OCI-LY7 (cell line): ENCODE measurements at regions not wholly inside any gene's neighbourhood (a gene's known extent, or its start where the extent isn't known, plus 50 kb on each side); places are given as distances from the start of the nearest gene placed in this dataset.
"Not testable (repeated sequence)": the region's sequence is repeated elsewhere in the genome, so short reads cannot be mapped to it uniquely, and the experiment has no call there.

Experiments used
- BruUV-seq: library from RNA; stranded (reverse); fragments of 400-500 nt; replicated peaks from 2 replicates; lab custom pipeline; 2021; lab: Mats Ljungman, UMichigan
- CTCF ChIA-PET: fragments of 300-600 bp; sonication (Branson Sonifier 250); formaldehyde crosslinking; loops from one replicate; lab custom pipeline; 2022; ENCODE audit warnings: antibody characterized with exemption; ENCODE audit not compliant: unreplicated experiment; lab: Charles Lee
- POLR2A ChIA-PET: fragments of 300-600 bp; sonication (Branson Sonifier 250); formaldehyde crosslinking; loops from one replicate; lab custom pipeline; 2022; ENCODE audit warnings: antibody characterized with exemption; lab: Charles Lee
- DNase-seq: peaks from one replicate; pipeline ENCODE4 v3.0.0-alpha.2; 2015; ENCODE audit warnings: low spot score
- H2AFZ ChIP-seq: fragments of 200-600 bp; sonication (generic), shearing (Covaris generic); 2 replicates; pipeline ENCODE4 v1.6.1; 2014; ENCODE audit warnings: mild to moderate bottlenecking, antibody characterized with exemption, low read length, moderate library complexity
- H3K27ac ChIP-seq: fragments of 200-600 bp; sonication (generic); 2 replicates; pipeline ENCODE4 v1.5.1; 2014; ENCODE audit warnings: mixed run types, low read depth, mild to moderate bottlenecking, moderate library complexity, low read length, inconsistent platforms; ENCODE audit not compliant: poor library complexity, severe bottlenecking
- H3K36me3 ChIP-seq: fragments of 200-600 bp; sonication (generic); 2 replicates; pipeline ENCODE4 v1.6.1; 2014; ENCODE audit warnings: mild to moderate bottlenecking, antibody characterized with exemption, low read length, moderate library complexity, mixed read lengths; ENCODE audit not compliant: insufficient read depth
- H3K4me1 ChIP-seq: fragments of 200-600 bp; sonication (generic); 2 replicates; pipeline ENCODE4 v1.5.1; 2014; ENCODE audit warnings: mild to moderate bottlenecking, low read length; ENCODE audit not compliant: insufficient read depth, poor library complexity, severe bottlenecking
- H3K4me2 ChIP-seq: fragments of 200-600 bp; sonication (generic); 2 replicates; pipeline ENCODE4 v1.6.1; 2014; ENCODE audit warnings: mild to moderate bottlenecking, low read length
- H3K4me3 ChIP-seq: fragments of 200-600 bp; sonication (generic); 2 replicates; pipeline ENCODE4 v1.5.1; 2014; ENCODE audit warnings: mild to moderate bottlenecking, low read depth, low read length; ENCODE audit not compliant: poor library complexity, severe bottlenecking
- H3K79me2 ChIP-seq: fragments of 200-600 bp; sonication (generic); 2 replicates; pipeline ENCODE4 v1.6.1; 2016; ENCODE audit warnings: low read depth, mild to moderate bottlenecking, low read length, moderate library complexity, mixed read lengths; ENCODE audit not compliant: insufficient read depth
- H3K9me2 ChIP-seq: fragments of 200-600 bp; sonication (generic); 2 replicates; pipeline ENCODE4 v1.6.1; 2016; ENCODE audit warnings: mild to moderate bottlenecking, low read length, mixed read lengths; ENCODE audit not compliant: insufficient read depth
- H3K9me3 ChIP-seq: fragments of 200-600 bp; sonication (generic); 2 replicates; pipeline ENCODE4 v1.6.1; 2014; ENCODE audit warnings: mild to moderate bottlenecking, mixed run types, low read length, mixed read lengths
- H4K20me1 ChIP-seq: fragments of 200-600 bp; sonication (generic); 2 replicates; pipeline ENCODE4 v1.6.1; 2014; ENCODE audit warnings: mild to moderate bottlenecking, antibody characterized with exemption, low read length, moderate library complexity, mixed read lengths; ENCODE audit not compliant: insufficient read depth
- EZH2phosphoT487 ChIP-seq: fragments of 200-600 bp; sonication (generic); IDR thresholded peaks from 2 replicates; pipeline ENCODE4 v1.6.1; 2018; ENCODE audit warnings: low read depth, borderline replicate concordance, mild to moderate bottlenecking, mixed run types, antibody characterized with exemption, low read length, moderate library complexity, mixed read lengths
- intact Hi-C: fragments of 100-400 bp; cut with micrococcal nuclease; formaldehyde crosslinking; loops from one replicate; pipeline ENCODE4 v1.10.0; 2022; ENCODE audit not compliant: unreplicated experiment
- TF ChIP-seq, protein P1 (sequence below): fragments of 200-600 bp; sonication (generic); conservative IDR thresholded peaks from 2 replicates; pipeline ENCODE4 v1.5.1; 2014; ENCODE audit warnings: mild to moderate bottlenecking, antibody characterized with exemption, low read length, moderate library complexity, mixed read lengths

DNA sequence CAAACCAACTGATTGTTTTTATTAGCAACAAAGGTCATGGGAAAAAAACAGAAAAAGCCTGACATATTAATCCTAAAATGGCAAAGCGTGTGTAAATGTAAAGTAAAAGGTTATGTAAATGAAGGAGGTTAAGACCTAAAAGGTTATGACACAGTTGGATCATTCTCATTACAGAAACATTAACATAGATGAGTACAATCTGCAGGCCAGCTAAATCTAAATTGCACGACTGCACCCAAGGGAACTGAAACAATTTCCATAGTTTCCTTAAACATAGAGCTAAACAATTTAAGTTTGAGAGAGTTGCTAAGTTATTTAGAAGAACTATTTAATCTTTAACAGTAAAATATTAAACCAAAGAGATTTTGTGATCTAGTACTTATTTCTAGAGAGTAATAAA is 151.6 kb upstream of the UBE2E3 start:
- H3K27ac ChIP-seq, result no peak overlapping the region
- H3K4me3 ChIP-seq, result no peak overlapping the region
- no peak overlapping the region for H3K4me2 ChIP-seq
- no peaks in the 10 kb centered on the region for H4K20me1 ChIP-seq
- no peak for TF ChIP-seq EZH2phosphoT487
- TF ChIP-seq, protein P1, sequence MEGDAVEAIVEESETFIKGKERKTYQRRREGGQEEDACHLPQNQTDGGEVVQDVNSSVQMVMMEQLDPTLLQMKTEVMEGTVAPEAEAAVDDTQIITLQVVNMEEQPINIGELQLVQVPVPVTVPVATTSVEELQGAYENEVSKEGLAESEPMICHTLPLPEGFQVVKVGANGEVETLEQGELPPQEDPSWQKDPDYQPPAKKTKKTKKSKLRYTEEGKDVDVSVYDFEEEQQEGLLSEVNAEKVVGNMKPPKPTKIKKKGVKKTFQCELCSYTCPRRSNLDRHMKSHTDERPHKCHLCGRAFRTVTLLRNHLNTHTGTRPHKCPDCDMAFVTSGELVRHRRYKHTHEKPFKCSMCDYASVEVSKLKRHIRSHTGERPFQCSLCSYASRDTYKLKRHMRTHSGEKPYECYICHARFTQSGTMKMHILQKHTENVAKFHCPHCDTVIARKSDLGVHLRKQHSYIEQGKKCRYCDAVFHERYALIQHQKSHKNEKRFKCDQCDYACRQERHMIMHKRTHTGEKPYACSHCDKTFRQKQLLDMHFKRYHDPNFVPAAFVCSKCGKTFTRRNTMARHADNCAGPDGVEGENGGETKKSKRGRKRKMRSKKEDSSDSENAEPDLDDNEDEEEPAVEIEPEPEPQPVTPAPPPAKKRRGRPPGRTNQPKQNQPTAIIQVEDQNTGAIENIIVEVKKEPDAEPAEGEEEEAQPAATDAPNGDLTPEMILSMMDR, result no peak
- H3K9me3 ChIP-seq, result no peaks in the 10 kb centered on the region
- no peaks in the 10 kb centered on the region for H3K36me3 ChIP-seq
- H3K9me2 ChIP-seq, result no peaks in the 10 kb centered on the region
- ChIA-PET CTCF (no interaction called here), POLR2A (no interaction called here)
- no peak overlapping the region for H2AFZ ChIP-seq
- no peaks in the 10 kb centered on the region for H3K4me1 ChIP-seq
- no peaks in the 10 kb centered on the region for H3K79me2 ChIP-seq
- BruUV-seq, result no TSS peak
- intact Hi-C loops, result loop anchor here (10.0 kb wide), 1 partner anchor 226 kb away; no protein-coding TSS in a partner anchor
- DNase-seq, result no peak

DNA sequence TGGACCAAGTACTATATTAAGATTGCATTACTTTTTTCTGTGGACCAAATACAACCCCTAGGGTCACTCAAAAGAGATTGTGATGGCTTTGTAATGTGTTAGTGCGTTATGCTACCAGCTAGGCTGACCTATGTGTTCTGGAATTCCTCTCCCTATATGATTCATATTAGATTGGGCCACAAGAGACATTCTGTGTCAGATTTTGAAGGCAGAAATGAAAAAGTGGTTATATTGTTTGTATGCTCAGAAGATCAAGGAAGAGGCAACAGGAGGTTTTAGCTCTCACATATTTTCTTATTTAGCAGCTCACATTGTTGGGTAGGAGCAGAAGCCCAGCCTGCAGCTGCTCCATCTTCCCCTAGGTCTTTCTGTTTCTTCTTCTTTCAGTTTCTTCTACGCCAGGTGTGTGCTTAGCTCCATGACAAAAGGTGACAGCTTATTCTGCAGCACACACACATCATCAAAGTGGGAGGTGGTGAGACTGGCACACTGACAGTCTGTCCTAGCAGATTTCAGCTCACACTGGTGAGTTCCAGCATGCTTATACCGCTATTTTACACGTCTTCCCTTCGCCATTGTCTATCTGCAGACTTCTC is 156.8 kb upstream of the UBE2E3 start:
- POLR2A ChIA-PET, result no interaction called here
- Histone ChIP-seq H3K27ac (no peak overlapping the region), H4K20me1 (no peaks in the 10 kb centered on the region), H3K4me3 (no peak overlapping the region), H2AFZ (no peak overlapping the region), H3K9me3 (no peaks in the 10 kb centered on the region), H3K4me1 (no peaks in the 10 kb centered on the region), H3K4me2 (no peak overlapping the region), H3K9me2 (no peaks in the 10 kb centered on the region), H3K79me2 (no peaks in the 10 kb centered on the region), H3K36me3 (no peaks in the 10 kb centered on the region)
- TF ChIP-seq EZH2phosphoT487, result no peak
- TF ChIP-seq, protein P1, result no peak
- DNase-seq, result no peak
- BruUV-seq, result no TSS peak
- CTCF ChIA-PET, result no interaction called here
- intact Hi-C loops, result loop anchor here (10.0 kb wide), 1 partner anchor 231 kb away; no protein-coding TSS in a partner anchor

DNA sequence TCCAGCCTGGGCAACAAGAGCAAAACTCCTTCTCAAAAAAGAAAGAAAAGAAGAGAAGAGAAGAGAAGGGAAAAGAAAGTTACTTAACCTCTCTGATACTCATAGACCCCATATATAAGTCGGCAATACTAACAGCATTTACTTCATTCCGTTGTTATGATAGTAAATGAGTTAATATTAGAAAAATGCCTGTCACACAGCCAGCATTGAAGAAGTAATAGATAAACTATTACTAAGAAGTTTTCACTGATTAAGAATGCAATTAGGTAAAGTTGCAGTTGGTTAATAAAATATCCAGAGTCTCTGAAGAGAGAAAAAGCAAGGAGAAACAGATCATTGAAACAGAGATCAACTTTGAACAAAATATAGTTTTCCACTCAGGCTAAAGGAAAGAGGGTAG is 161.3 kb upstream of the UBE2E3 start:
- no TSS peak for BruUV-seq
- Histone ChIP-seq H3K9me2 (no peaks in the 10 kb centered on the region), H4K20me1 (no peaks in the 10 kb centered on the region), H3K79me2 (no peaks in the 10 kb centered on the region), H3K36me3 (no peaks in the 10 kb centered on the region), H2AFZ (no peak overlapping the region), H3K4me1 (no peaks in the 10 kb centered on the region), H3K4me2 (no peak overlapping the region), H3K4me3 (no peak overlapping the region), H3K9me3 (no peaks in the 10 kb centered on the region), H3K27ac (no peak overlapping the region)
- DNase-seq, result no peak
- ChIA-PET POLR2A (no interaction called here), CTCF (no interaction called here)
- intact Hi-C loops, result no loop called here
- no peak for TF ChIP-seq EZH2phosphoT487
- TF ChIP-seq, protein P1, result no peak

DNA sequence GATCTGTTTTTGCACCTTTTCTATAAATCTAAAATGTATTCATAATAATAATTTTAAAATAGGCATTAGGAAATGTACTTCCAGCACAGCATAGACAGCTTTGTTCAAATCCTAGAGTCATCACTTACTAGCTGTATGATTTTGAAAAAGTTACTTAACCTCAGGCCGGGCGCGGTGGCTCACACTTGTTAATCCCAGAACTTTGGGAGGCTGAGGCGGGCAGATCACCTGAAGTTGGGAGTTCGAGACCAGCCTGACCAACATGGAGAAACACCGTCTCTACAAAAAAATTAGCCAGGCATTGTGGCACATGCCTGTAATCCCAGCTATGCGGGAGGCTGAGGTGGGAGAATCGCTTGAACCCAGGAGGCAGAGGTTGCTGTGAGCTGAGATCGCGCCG is 161.7 kb upstream of the UBE2E3 start:
- H3K36me3 ChIP-seq, H2AFZ ChIP-seq, BruUV-seq, H3K4me1 ChIP-seq, H3K4me2 ChIP-seq, H3K4me3 ChIP-seq, POLR2A ChIA-PET, CTCF ChIA-PET, H3K79me2 ChIP-seq, H4K20me1 ChIP-seq, H3K9me3 ChIP-seq, H3K27ac ChIP-seq, H3K9me2 ChIP-seq, DNase-seq, intact Hi-C loops: not testable (repeated sequence)
